ENCODE measurements at regions not wholly inside any gene's neighbourhood (a gene's known extent, or its start where the extent isn't known, plus 50 kb on each side); places are given as distances from the start of the nearest gene placed in this dataset.

DNA sequence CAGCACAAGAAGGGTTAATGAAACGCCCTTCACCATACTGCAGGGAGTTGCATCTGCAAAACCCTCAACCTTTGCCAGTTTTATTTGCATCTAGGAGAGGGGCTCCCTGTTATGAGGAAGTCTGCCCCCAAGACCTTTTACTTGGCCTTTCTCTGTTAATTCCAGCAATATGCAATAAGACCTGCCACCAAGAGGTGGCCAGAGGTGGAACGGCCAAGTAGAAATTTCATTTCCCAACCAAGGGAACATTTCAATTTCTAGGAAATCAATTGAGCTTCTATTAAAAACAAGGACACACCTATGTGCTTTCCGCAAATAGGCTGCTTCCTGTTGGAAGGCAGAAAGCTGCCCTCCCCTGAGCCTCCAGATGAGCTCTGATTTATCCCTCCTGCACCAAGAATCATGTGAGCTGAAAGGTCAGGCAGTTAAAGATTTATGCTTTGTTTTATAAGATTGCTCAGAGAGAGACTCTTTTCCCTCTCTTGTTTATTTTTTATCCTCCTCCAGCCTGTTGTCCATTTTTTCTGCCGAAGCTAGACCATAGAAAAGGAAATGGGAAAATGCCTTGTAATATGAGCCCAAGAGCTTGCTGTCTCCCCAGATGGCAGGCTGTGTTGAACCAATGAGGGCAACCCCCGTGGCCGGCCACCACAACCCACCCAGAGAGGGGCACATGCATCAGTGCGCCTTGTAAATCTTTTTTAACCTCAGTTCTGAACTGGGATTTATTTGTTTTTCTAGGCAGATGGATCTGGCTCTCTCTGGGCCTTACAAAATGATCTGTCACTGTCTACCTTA, 572.8 kb downstream of the TLE1 start:
- DNase-seq (ENCODE audit: low read depth): no peak
- Histone ChIP-seq H3K27me3 (ENCODE audit: control insufficient read depth, insufficient read depth, low read length) (no peaks in the 10 kb centered on the region), H3K4me3 (ENCODE audit: low read depth, low read length) (no peak overlapping the region), H3K36me3 (ENCODE audit: control insufficient read depth, insufficient read depth, low read length) (no peaks in the 10 kb centered on the region)
- TF ChIP-seq, protein P1, sequence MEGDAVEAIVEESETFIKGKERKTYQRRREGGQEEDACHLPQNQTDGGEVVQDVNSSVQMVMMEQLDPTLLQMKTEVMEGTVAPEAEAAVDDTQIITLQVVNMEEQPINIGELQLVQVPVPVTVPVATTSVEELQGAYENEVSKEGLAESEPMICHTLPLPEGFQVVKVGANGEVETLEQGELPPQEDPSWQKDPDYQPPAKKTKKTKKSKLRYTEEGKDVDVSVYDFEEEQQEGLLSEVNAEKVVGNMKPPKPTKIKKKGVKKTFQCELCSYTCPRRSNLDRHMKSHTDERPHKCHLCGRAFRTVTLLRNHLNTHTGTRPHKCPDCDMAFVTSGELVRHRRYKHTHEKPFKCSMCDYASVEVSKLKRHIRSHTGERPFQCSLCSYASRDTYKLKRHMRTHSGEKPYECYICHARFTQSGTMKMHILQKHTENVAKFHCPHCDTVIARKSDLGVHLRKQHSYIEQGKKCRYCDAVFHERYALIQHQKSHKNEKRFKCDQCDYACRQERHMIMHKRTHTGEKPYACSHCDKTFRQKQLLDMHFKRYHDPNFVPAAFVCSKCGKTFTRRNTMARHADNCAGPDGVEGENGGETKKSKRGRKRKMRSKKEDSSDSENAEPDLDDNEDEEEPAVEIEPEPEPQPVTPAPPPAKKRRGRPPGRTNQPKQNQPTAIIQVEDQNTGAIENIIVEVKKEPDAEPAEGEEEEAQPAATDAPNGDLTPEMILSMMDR (IDR thresholded peaks at IDR 0.05; ENCODE audit: insufficient read depth, low read length, poor library complexity, severe bottlenecking): peak; percentile 12

- DNase-seq (ENCODE audit: low read depth): no peak
- H3K36me3 ChIP-seq (ENCODE audit: control insufficient read depth, insufficient read depth, low read length): no peaks in the 10 kb centered on the region
These were observed 575.8 kb downstream of the TLE1 start for GRCh38 chr9:81113453-81114124.

GRCh38 chr9:81112627-81113452, 576.5 kb downstream of the TLE1 start:
- DNase-seq (ENCODE audit: low read depth): no peak
- Histone ChIP-seq H3K4me3 (ENCODE audit: low read depth, low read length) (no peak overlapping the region), H3K27me3 (ENCODE audit: control insufficient read depth, insufficient read depth, low read length) (no peaks in the 10 kb centered on the region), H3K36me3 (ENCODE audit: control insufficient read depth, insufficient read depth, low read length) (no peaks in the 10 kb centered on the region)
- TF ChIP-seq, protein P1 (IDR thresholded peaks at IDR 0.05; ENCODE audit: insufficient read depth, low read length, poor library complexity, severe bottlenecking): no peak

More at GRCh38 chr9:81113453-81114124, 575.8 kb downstream of the TLE1 start:
- TF ChIP-seq, protein P1 (IDR thresholded peaks at IDR 0.05; ENCODE audit: insufficient read depth, low read length, poor library complexity, severe bottlenecking): no peak
- Histone ChIP-seq H3K4me3 (ENCODE audit: low read depth, low read length) (no peak overlapping the region), H3K27me3 (ENCODE audit: control insufficient read depth, insufficient read depth, low read length) (no peaks in the 10 kb centered on the region)

DNA sequence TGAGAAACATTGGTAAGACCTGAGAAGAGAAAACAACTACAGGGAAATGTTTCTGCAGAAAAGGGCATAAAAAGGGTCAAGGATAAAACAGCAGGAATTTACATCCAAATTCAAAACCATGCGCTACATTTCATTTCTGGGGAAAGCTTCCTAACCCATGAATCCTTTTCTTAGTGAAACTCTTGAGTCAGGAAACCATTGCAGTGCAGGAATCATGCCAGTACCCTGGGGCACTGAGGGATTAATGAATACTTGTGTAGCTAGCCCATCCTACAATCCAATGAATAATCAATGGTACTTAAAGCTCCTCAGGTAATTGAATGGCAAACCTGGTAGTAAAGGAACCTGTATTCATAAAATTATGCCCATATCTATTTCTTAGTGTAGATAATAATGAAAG, 580.5 kb downstream of the TLE1 start:
- no peak overlapping the region for H3K4me3 ChIP-seq (ENCODE audit: low read depth, low read length)
- no peaks in the 10 kb centered on the region for H3K36me3 ChIP-seq (ENCODE audit: control insufficient read depth, insufficient read depth, low read length)
- no peaks in the 10 kb centered on the region for H3K27me3 ChIP-seq (ENCODE audit: control insufficient read depth, insufficient read depth, low read length)
- TF ChIP-seq, protein P1 (IDR thresholded peaks at IDR 0.05; ENCODE audit: insufficient read depth, low read length, poor library complexity, severe bottlenecking): no peak
- DNase-seq (ENCODE audit: low read depth): no peak

- Histone ChIP-seq H3K4me3 (ENCODE audit: low read depth, low read length) (no peak overlapping the region), H3K36me3 (ENCODE audit: control insufficient read depth, insufficient read depth, low read length) (no peaks in the 10 kb centered on the region), H3K27me3 (ENCODE audit: control insufficient read depth, insufficient read depth, low read length) (no peaks in the 10 kb centered on the region)
- TF ChIP-seq, protein P1 (IDR thresholded peaks at IDR 0.05; ENCODE audit: insufficient read depth, low read length, poor library complexity, severe bottlenecking): no peak
- DNase-seq (ENCODE audit: low read depth): no peak
These were observed 581.0 kb downstream of the TLE1 start for GRCh38 chr9:81108391-81108790.

Data from kidney epithelial cell (primary cell).